K562 (cell line): ENCODE measurements at regions not wholly inside any gene's neighbourhood (a gene's known extent, or its start where the extent isn't known, plus 50 kb on each side); places are given as distances from the start of the nearest gene placed in this dataset.

Source experiments
- CHD7 ChIP-seq: fragments of 200-600 bp; sonication (generic); IDR thresholded peaks from one replicate; pipeline ENCODE4 v1.6.1; 2012; ENCODE audit warnings: mild to moderate bottlenecking, low read depth, low read length, inconsistent platforms
- PHF21A ChIP-seq: fragments of 450-650 bp; IDR thresholded peaks from 2 replicates; pipeline ENCODE4 v1.6.1; 2017; ENCODE audit warnings: low read depth, borderline replicate concordance
- PRPF4 ChIP-seq: fragments of 200-400 bp; formaldehyde crosslinking; IDR thresholded peaks from one replicate; pipeline ENCODE4 v1.6.1; 2017; ENCODE audit warnings: low read length, low read depth, mild to moderate bottlenecking; ENCODE audit not compliant: insufficient read depth, poor library complexity, severe bottlenecking

GRCh38 chr16:86209202-86209601 lies 301.1 kb upstream of the FOXF1 start (continued):
- no peak for TF ChIP-seq CHD7
- TF ChIP-seq PHF21A, result no peak
- no peak for TF ChIP-seq PRPF4
- TF ChIP-seq, all 486 proteins: peak for 0
